ENCODE measurements at regions not wholly inside any gene's neighbourhood (a gene's known extent, or its start where the extent isn't known, plus 50 kb on each side); places are given as distances from the start of the nearest gene placed in this dataset.

DNA sequence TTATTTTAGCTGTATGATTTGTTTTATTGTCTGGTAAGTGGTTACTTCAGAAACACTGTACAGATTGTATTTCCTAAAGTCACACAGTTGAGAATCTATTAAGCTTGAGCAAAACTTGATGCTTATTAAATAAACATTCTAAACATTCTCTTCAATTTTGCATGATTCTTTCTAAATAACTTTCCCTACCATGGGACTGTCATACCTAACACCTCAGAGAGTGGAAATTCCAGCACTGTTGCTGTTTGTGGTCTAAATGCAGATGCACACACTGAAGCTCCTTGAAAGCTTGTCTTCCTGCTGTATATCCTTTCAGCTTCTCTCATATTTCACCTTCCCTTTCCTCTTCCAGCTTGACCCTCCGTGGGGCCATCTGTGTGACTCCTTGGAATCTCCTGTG, 392.0 kb downstream of the LRIG3 start:
- Histone ChIP-seq H3K9ac (ENCODE audit: low read depth, low read length) (no peak overlapping the region), H3K27ac (ENCODE audit: low read length) (no peak overlapping the region), H3K4me3 (ENCODE audit: low read depth in 1 of 2, low read length in 2 of 2) (no peak overlapping the region), H3K36me3 (ENCODE audit: insufficient read depth, low read length) (no peaks in the 10 kb centered on the region), H3K9me3 (ENCODE audit: insufficient read depth, low read length, severe bottlenecking) (no peaks in the 10 kb centered on the region), H3K4me2 (ENCODE audit: insufficient read depth, low read length) (no peak overlapping the region), H2AFZ (ENCODE audit: low read depth, low read length) (no peak overlapping the region), H4K20me1 (ENCODE audit: insufficient read depth, low read length) (no peaks in the 10 kb centered on the region), H3K4me1 (ENCODE audit: insufficient read depth, low read length) (no peaks in the 10 kb centered on the region), H3K79me2 (ENCODE audit: insufficient read depth, low read length) (no peaks in the 10 kb centered on the region), H3K27me3 (ENCODE audit: insufficient read depth, low read length, poor library complexity) (no peaks in the 10 kb centered on the region)
- ATAC-seq (ENCODE audit: insufficient read depth, low read depth) (no peak), DNase-seq (no peak)
- no peak for TF ChIP-seq CTCF (IDR thresholded peaks at IDR 0.05; ENCODE audit: borderline replicate concordance, extremely low read depth, low read length, poor library complexity, severe bottlenecking)
- TF ChIP-seq EZH2 (IDR thresholded peaks at IDR 0.05; ENCODE audit: borderline replicate concordance, low read depth, low read length, severe bottlenecking), result no peak

DNA sequence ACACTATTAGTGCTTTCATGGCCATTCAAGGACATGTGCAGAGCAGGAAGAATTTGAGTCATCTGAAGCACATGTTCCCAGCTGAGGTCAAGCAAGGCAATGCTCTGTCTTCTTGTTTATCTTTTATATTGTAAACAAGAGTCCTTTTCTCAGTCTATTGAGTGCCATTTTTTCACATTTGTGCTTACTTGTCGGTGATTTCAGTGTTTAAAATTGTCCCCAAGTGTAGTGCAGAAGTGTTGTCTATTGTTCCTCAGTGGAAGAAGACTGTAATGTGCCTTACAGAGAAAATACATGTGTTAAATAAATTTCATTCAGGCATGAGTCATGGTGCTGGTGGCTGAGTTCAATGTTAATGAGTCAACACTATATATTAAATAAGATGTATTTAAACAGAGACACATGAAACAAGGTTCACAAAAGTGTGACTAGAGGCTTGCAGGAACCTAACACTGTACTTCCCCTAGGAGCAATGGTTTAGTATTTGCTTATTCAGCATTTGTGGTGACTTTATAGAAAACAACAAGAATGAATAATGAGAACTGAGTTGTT, 391.1 kb downstream of the LRIG3 start:
- no peak for TF ChIP-seq EZH2 (IDR thresholded peaks at IDR 0.05; ENCODE audit: borderline replicate concordance, low read depth, low read length, severe bottlenecking)
- no peak for TF ChIP-seq CTCF (IDR thresholded peaks at IDR 0.05; ENCODE audit: borderline replicate concordance, extremely low read depth, low read length, poor library complexity, severe bottlenecking)

GRCh38 chr12:58529897-58530741, 390.2 kb downstream of the LRIG3 start:
- Histone ChIP-seq H2AFZ (ENCODE audit: low read depth, low read length) (no peak overlapping the region), H3K36me3 (ENCODE audit: insufficient read depth, low read length) (no peaks in the 10 kb centered on the region), H3K4me3 (ENCODE audit: low read depth in 1 of 2, low read length in 2 of 2) (no peak overlapping the region), H3K9me3 (ENCODE audit: insufficient read depth, low read length, severe bottlenecking) (no peaks in the 10 kb centered on the region), H4K20me1 (ENCODE audit: insufficient read depth, low read length) (no peaks in the 10 kb centered on the region), H3K27me3 (ENCODE audit: insufficient read depth, low read length, poor library complexity) (no peaks in the 10 kb centered on the region), H3K4me2 (ENCODE audit: insufficient read depth, low read length) (no peak overlapping the region), H3K4me1 (ENCODE audit: insufficient read depth, low read length) (no peaks in the 10 kb centered on the region), H3K9ac (ENCODE audit: low read depth, low read length) (no peak overlapping the region), H3K27ac (ENCODE audit: low read length) (no peak overlapping the region), H3K79me2 (ENCODE audit: insufficient read depth, low read length) (no peaks in the 10 kb centered on the region)
- no peak for DNase-seq
- TF ChIP-seq CTCF (IDR thresholded peaks at IDR 0.05; ENCODE audit: borderline replicate concordance, extremely low read depth, low read length, poor library complexity, severe bottlenecking) (no peak), EZH2 (IDR thresholded peaks at IDR 0.05; ENCODE audit: borderline replicate concordance, low read depth, low read length, severe bottlenecking) (no peak)
- ATAC-seq (ENCODE audit: insufficient read depth, low read depth), result no peak

More for the DNA sequence above, 391.1 kb downstream of the LRIG3 start:
- Histone ChIP-seq H3K9me3 (ENCODE audit: insufficient read depth, low read length, severe bottlenecking) (no peaks in the 10 kb centered on the region), H2AFZ (ENCODE audit: low read depth, low read length) (no peak overlapping the region), H3K4me1 (ENCODE audit: insufficient read depth, low read length) (no peaks in the 10 kb centered on the region), H3K4me3 (ENCODE audit: low read depth in 1 of 2, low read length in 2 of 2) (no peak overlapping the region), H3K9ac (ENCODE audit: low read depth, low read length) (no peak overlapping the region), H3K36me3 (ENCODE audit: insufficient read depth, low read length) (no peaks in the 10 kb centered on the region), H3K4me2 (ENCODE audit: insufficient read depth, low read length) (no peak overlapping the region), H3K27ac (ENCODE audit: low read length) (no peak overlapping the region), H4K20me1 (ENCODE audit: insufficient read depth, low read length) (no peaks in the 10 kb centered on the region), H3K27me3 (ENCODE audit: insufficient read depth, low read length, poor library complexity) (no peaks in the 10 kb centered on the region), H3K79me2 (ENCODE audit: insufficient read depth, low read length) (no peaks in the 10 kb centered on the region)
- no peak for ATAC-seq (ENCODE audit: insufficient read depth, low read depth)
- no peak for DNase-seq
